GM12878 (cell line): ENCODE measurements at regions not wholly inside any gene's neighbourhood (a gene's known extent, or its start where the extent isn't known, plus 50 kb on each side); places are given as distances from the start of the nearest gene placed in this dataset.

Source experiments
- ATAC-seq: fragments of 200-7000 bp; cut with Tn5 transposase; 3 replicates; pipeline ENCODE4 v1.9.1; 2020; ENCODE audit warnings: mild to moderate bottlenecking, moderate library complexity
- BruUV-seq: library from RNA; stranded (reverse); fragments of 400-500 nt; replicated peaks from 2 replicates; lab custom pipeline; 2021; lab: Mats Ljungman, UMichigan
- CTCF ChIA-PET: fragments of 300-600 bp; sonication (Branson Sonifier 250); formaldehyde crosslinking; extraction: SDS; loops from one replicate; lab custom pipeline; 2021; ENCODE audit warnings: inconsistent platforms; lab: Yijun Ruan, JAX
- POLR2A ChIA-PET: fragments of 350-600 bp; formaldehyde crosslinking; extraction: SDS; loops from one replicate; lab custom pipeline; 2021; ENCODE audit warnings: inconsistent platforms; lab: Charles Lee
- RAD21 ChIA-PET: fragments of 300-600 bp; sonication (Branson Sonifier 250); formaldehyde crosslinking; loops from one replicate; lab custom pipeline; 2023; ENCODE audit warnings: antibody characterized with exemption; ENCODE audit not compliant: unreplicated experiment; lab: Charles Lee
- SMC1A ChIA-PET: fragments of 300-600 bp; sonication (Branson Sonifier 250); formaldehyde crosslinking; loops from one replicate; lab custom pipeline; 2023; ENCODE audit not compliant: unreplicated experiment, uncharacterized antibody; lab: Charles Lee
- DNase-seq: peaks from one replicate; pipeline ENCODE4 v3.0.0-alpha.2; 2011; ENCODE audit warnings: low read depth, low spot score
- FAIRE-seq: peaks from 3 replicates; lab custom pipeline; 2011; peaks lifted over from hg19 to GRCh38; lab: Jason Lieb, UNC
- H2AFZ ChIP-seq: 2 replicates; pipeline ENCODE4 v1.6.0; 2011; ENCODE audit warnings: low read depth, low read length, control low read depth; ENCODE audit not compliant: control insufficient read depth
- H3K27ac ChIP-seq: 2 replicates; pipeline ENCODE4 v1.5.1; 2011; ENCODE audit warnings: control low read depth; ENCODE audit not compliant: control insufficient read depth, insufficient read depth
- H3K27me3 ChIP-seq, 2 experiments: replicated peaks in 1 of 2; 2 replicates each; pipeline versions ENCODE4 v1.6.0 to v1.6.1; 2011; ENCODE audit warnings: low read length in 1 of 2; ENCODE audit not compliant: control insufficient read depth in 2 of 2, insufficient read depth in 2 of 2
- H3K36me3 ChIP-seq, 2 experiments: 2 replicates each; pipeline ENCODE4 v1.5.1; 2011; ENCODE audit warnings: low read length in 1 of 2; ENCODE audit not compliant: control insufficient read depth in 2 of 2, insufficient read depth in 2 of 2
- H3K4me1 ChIP-seq: 2 replicates; pipeline ENCODE4 v1.6.1; 2011; ENCODE audit warnings: mild to moderate bottlenecking, low read length, moderate library complexity, mixed read lengths; ENCODE audit not compliant: control insufficient read depth, insufficient read depth
- H3K4me2 ChIP-seq: 2 replicates; pipeline ENCODE4 v1.6.0; 2011; ENCODE audit warnings: control low read depth; ENCODE audit not compliant: control insufficient read depth, insufficient read depth
- H3K4me3 ChIP-seq: fragments of 200-600 bp; sonication (generic); 2 replicates; pipeline ENCODE4 v1.5.1; 2016
- H3K79me2 ChIP-seq: 2 replicates; pipeline ENCODE4 v1.6.0; 2011; ENCODE audit warnings: low read length; ENCODE audit not compliant: control insufficient read depth, insufficient read depth
- H3K9ac ChIP-seq: 2 replicates; pipeline ENCODE4 v1.8.0; 2011; ENCODE audit warnings: low read length, control low read depth, mixed read lengths; ENCODE audit not compliant: control insufficient read depth, insufficient read depth
- H3K9me3 ChIP-seq: replicated peaks from 3 replicates; pipeline ENCODE4 v1.5.1; 2011; ENCODE audit warnings: mild to moderate bottlenecking, low read length; ENCODE audit not compliant: control insufficient read depth, insufficient read depth
- H4K20me1 ChIP-seq: 2 replicates; pipeline ENCODE4 v1.6.0; 2011; ENCODE audit not compliant: control insufficient read depth, insufficient read depth
- BMI1 ChIP-seq: fragments of 450-650 bp; IDR thresholded peaks from 2 replicates; pipeline ENCODE4 v1.6.1; 2016; ENCODE audit warnings: mild to moderate bottlenecking, moderate library complexity, borderline replicate concordance
- FOXK2 ChIP-seq: fragments of 450-650 bp; IDR thresholded peaks from 2 replicates; pipeline ENCODE4 v1.6.1; 2017; ENCODE audit warnings: mild to moderate bottlenecking, moderate library complexity
- NFYA ChIP-seq: IDR thresholded peaks from 2 replicates; pipeline ENCODE4 v1.6.1; 2011; ENCODE audit warnings: low read depth, mild to moderate bottlenecking, low read length, improper control_type of control experiment, borderline replicate concordance
- PBX3 ChIP-seq: IDR thresholded peaks from 2 replicates; pipeline ENCODE4 v1.6.1; 2011; ENCODE audit warnings: mild to moderate bottlenecking, low read depth, low read length, moderate library complexity; ENCODE audit not compliant: insufficient replicate concordance
- RAD51 ChIP-seq: fragments of 450-650 bp; IDR thresholded peaks from 2 replicates; pipeline ENCODE4 v1.6.1; 2016; ENCODE audit warnings: moderate library complexity, mild to moderate bottlenecking, inconsistent platforms
- SIX5 ChIP-seq: IDR thresholded peaks from 2 replicates; pipeline ENCODE4 v1.6.1; 2011; ENCODE audit warnings: mild to moderate bottlenecking, low read depth, low read length, moderate library complexity; ENCODE audit not compliant: severe bottlenecking
- SRF ChIP-seq, 2 experiments: IDR thresholded peaks; 2 replicates each; pipeline ENCODE4 v1.6.1; 2011; ENCODE audit warnings: low read depth in 2 of 2, low read length in 2 of 2, mild to moderate bottlenecking in 1 of 2, moderate library complexity in 1 of 2
- STAT1 ChIP-seq: fragments of 450-650 bp; conservative IDR thresholded peaks from 2 replicates; pipeline ENCODE4 v1.6.1; 2014; ENCODE audit warnings: antibody characterized with exemption, mild to moderate bottlenecking
- SUPT20H ChIP-seq: IDR thresholded peaks from 2 replicates; pipeline ENCODE4 v1.6.1; 2011; ENCODE audit warnings: low read depth, mild to moderate bottlenecking, low read length, moderate library complexity, borderline replicate concordance; ENCODE audit not compliant: control insufficient read depth
- TARDBP ChIP-seq: IDR thresholded peaks from 2 replicates; pipeline ENCODE4 v1.6.1; 2016; ENCODE audit warnings: borderline replicate concordance
- in situ Hi-C: fragments of 300-500 bp; cut with MboI; formaldehyde crosslinking; loops from 9 replicates; pipeline ENCODE4 v1.14.3; 2018; ENCODE audit warnings: mixed read lengths
- intact Hi-C: fragments of 100-400 bp; cut with micrococcal nuclease; formaldehyde crosslinking; loops from one replicate; pipeline ENCODE4 v1.14.2; 2022; ENCODE audit not compliant: unreplicated experiment
- TF ChIP-seq, protein P1 (sequence below): fragments of 150-350 bp; IDR thresholded peaks from 2 replicates; pipeline ENCODE4 v1.6.1; 2014; ENCODE audit warnings: mild to moderate bottlenecking, low read depth, low read length

DNA sequence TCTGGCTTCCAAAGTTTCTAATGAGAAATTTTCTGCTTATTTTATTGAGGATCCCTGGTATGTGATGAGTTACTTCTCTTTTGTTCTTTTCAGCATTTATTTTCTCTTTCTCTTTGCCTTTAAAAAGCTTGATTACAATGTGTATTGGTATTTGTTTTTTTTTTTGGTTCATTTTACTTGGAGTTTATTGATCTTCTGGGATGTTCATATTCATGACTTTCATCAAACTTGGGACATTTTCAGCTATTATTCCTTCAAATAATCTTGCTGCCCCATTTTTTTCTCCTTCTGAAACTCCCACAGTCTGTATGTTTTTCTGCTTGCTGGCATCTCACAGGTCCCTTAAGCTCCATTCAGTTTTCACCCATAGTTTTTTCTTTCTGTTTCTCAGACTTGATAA is 102.4 kb downstream of the PRDM13 start:
- FAIRE-seq, result no peak
- SMC1A ChIA-PET, result interaction anchor here (1.0 to 1.1 kb wide), 3 partner anchors 19 to 37 kb away, joined by 3 to 4 read pairs (median 4); no protein-coding TSS in a partner anchor
- no peaks in the 10 kb centered on the region for H3K36me3 ChIP-seq
- intact Hi-C loops, result no loop called here
- no peak for TF ChIP-seq TARDBP
- TF ChIP-seq PBX3, result no peak
- TF ChIP-seq SUPT20H, result no peak
- TF ChIP-seq STAT1, result no peak
- no peak for TF ChIP-seq SIX5
- TF ChIP-seq SRF (IDR thresholded peaks at IDR 0.05; ENCODE audit: low read depth in 2 of 2, low read length in 2 of 2), result no peak
- TF ChIP-seq, protein P1, sequence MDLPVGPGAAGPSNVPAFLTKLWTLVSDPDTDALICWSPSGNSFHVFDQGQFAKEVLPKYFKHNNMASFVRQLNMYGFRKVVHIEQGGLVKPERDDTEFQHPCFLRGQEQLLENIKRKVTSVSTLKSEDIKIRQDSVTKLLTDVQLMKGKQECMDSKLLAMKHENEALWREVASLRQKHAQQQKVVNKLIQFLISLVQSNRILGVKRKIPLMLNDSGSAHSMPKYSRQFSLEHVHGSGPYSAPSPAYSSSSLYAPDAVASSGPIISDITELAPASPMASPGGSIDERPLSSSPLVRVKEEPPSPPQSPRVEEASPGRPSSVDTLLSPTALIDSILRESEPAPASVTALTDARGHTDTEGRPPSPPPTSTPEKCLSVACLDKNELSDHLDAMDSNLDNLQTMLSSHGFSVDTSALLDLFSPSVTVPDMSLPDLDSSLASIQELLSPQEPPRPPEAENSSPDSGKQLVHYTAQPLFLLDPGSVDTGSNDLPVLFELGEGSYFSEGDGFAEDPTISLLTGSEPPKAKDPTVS, result no peak
- no peak for TF ChIP-seq NFYA
- TF ChIP-seq BMI1, result no peak
- TF ChIP-seq FOXK2, result no peak
- no peak for TF ChIP-seq RAD51
- TF ChIP-seq, all 136 proteins: peak for 0
- Histone ChIP-seq H3K9me3 (no peaks in the 10 kb centered on the region), H3K27ac (no peak overlapping the region), H4K20me1 (no peaks in the 10 kb centered on the region), H3K9ac (no peak overlapping the region), H2AFZ (no peak overlapping the region), H3K27me3 (no peaks in the 10 kb centered on the region), H3K4me1 (no peaks in the 10 kb centered on the region), H3K4me2 (no peak overlapping the region), H3K4me3 (no peak overlapping the region), H3K79me2 (no peaks in the 10 kb centered on the region)
- ChIA-PET RAD21 (interaction anchor here (1.0 to 1.3 kb wide), 2 partner anchors 98 to 241 kb away, joined by 3 read pairs; no protein-coding TSS in a partner anchor), CTCF (interaction anchor here (1.4 kb wide), 1 partner anchor 119 kb away, joined by 3 read pairs; no protein-coding TSS in a partner anchor), POLR2A (no interaction called here)
- ATAC-seq (no peak), DNase-seq (no peak)
- BruUV-seq, result no TSS peak
- in situ Hi-C loops, result no loop called here
